DND-41 (cell line): ENCODE measurements at regions not wholly inside any gene's neighbourhood (a gene's known extent, or its start where the extent isn't known, plus 50 kb on each side); places are given as distances from the start of the nearest gene placed in this dataset.

Source experiments
- EZH2 ChIP-seq: IDR thresholded peaks from 3 replicates; pipeline ENCODE4 v1.6.1; 2012; ENCODE audit warnings: borderline replicate concordance, low read depth, mild to moderate bottlenecking, moderate library complexity, low read length, inconsistent platforms; ENCODE audit not compliant: severe bottlenecking
- TF ChIP-seq, protein P1 (sequence below): IDR thresholded peaks from 2 replicates; pipeline ENCODE4 v1.5.1; 2012; ENCODE audit warnings: borderline replicate concordance, low read length, moderate library complexity, mild to moderate bottlenecking; ENCODE audit not compliant: poor library complexity, severe bottlenecking; ENCODE audit errors: extremely low read depth

DNA sequence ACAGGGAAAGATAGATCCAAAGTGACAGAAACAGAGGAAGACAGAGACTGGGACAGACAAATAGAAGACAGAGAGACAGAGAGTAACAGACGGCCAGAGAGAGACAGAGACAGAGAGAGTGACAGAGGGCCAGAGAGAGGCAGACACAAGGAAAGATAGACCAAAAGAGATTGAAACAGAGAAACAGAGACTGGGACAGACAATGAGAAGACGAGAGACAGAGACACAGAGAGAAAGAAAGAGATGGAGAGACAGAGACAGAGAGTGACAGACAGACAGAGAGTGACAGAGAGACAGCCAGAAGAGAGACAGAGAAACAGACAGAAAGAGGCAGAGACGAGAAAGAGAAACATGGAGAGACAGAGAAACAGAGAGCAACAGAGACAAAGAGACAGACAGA lies 127.3 kb downstream of the UQCRFS1 start:
- TF ChIP-seq, protein P1, sequence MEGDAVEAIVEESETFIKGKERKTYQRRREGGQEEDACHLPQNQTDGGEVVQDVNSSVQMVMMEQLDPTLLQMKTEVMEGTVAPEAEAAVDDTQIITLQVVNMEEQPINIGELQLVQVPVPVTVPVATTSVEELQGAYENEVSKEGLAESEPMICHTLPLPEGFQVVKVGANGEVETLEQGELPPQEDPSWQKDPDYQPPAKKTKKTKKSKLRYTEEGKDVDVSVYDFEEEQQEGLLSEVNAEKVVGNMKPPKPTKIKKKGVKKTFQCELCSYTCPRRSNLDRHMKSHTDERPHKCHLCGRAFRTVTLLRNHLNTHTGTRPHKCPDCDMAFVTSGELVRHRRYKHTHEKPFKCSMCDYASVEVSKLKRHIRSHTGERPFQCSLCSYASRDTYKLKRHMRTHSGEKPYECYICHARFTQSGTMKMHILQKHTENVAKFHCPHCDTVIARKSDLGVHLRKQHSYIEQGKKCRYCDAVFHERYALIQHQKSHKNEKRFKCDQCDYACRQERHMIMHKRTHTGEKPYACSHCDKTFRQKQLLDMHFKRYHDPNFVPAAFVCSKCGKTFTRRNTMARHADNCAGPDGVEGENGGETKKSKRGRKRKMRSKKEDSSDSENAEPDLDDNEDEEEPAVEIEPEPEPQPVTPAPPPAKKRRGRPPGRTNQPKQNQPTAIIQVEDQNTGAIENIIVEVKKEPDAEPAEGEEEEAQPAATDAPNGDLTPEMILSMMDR: no peak
- no peak for TF ChIP-seq EZH2
